GM12878 (cell line): ENCODE measurements at regions not wholly inside any gene's neighbourhood (a gene's known extent, or its start where the extent isn't known, plus 50 kb on each side); places are given as distances from the start of the nearest gene placed in this dataset.

Experiments
- ATAC-seq: fragments of 200-7000 bp; cut with Tn5 transposase; 3 replicates; pipeline ENCODE4 v1.9.1; 2020; ENCODE audit warnings: mild to moderate bottlenecking, moderate library complexity
- BruUV-seq: library from RNA; stranded (reverse); fragments of 400-500 nt; replicated peaks from 2 replicates; lab custom pipeline; 2021; lab: Mats Ljungman, UMichigan
- CTCF ChIA-PET: fragments of 300-600 bp; sonication (Branson Sonifier 250); formaldehyde crosslinking; extraction: SDS; loops from one replicate; lab custom pipeline; 2021; ENCODE audit warnings: inconsistent platforms; lab: Yijun Ruan, JAX
- POLR2A ChIA-PET: fragments of 350-600 bp; formaldehyde crosslinking; extraction: SDS; loops from one replicate; lab custom pipeline; 2021; ENCODE audit warnings: inconsistent platforms; lab: Charles Lee
- RAD21 ChIA-PET: fragments of 300-600 bp; sonication (Branson Sonifier 250); formaldehyde crosslinking; loops from one replicate; lab custom pipeline; 2023; ENCODE audit warnings: antibody characterized with exemption; ENCODE audit not compliant: unreplicated experiment; lab: Charles Lee
- SMC1A ChIA-PET: fragments of 300-600 bp; sonication (Branson Sonifier 250); formaldehyde crosslinking; loops from one replicate; lab custom pipeline; 2023; ENCODE audit not compliant: unreplicated experiment, uncharacterized antibody; lab: Charles Lee
- DNase-seq: peaks from one replicate; pipeline ENCODE4 v3.0.0-alpha.2; 2011; ENCODE audit warnings: low read depth, low spot score
- FAIRE-seq: peaks from 3 replicates; lab custom pipeline; 2011; peaks lifted over from hg19 to GRCh38; lab: Jason Lieb, UNC
- H2AFZ ChIP-seq: 2 replicates; pipeline ENCODE4 v1.6.0; 2011; ENCODE audit warnings: low read depth, low read length, control low read depth; ENCODE audit not compliant: control insufficient read depth
- H3K27ac ChIP-seq: 2 replicates; pipeline ENCODE4 v1.5.1; 2011; ENCODE audit warnings: control low read depth; ENCODE audit not compliant: control insufficient read depth, insufficient read depth
- H3K27me3 ChIP-seq, 2 experiments: replicated peaks in 1 of 2; 2 replicates each; pipeline versions ENCODE4 v1.6.0 to v1.6.1; 2011; ENCODE audit warnings: low read length in 1 of 2; ENCODE audit not compliant: control insufficient read depth in 2 of 2, insufficient read depth in 2 of 2
- H3K36me3 ChIP-seq, 2 experiments: 2 replicates each; pipeline ENCODE4 v1.5.1; 2011; ENCODE audit warnings: low read length in 1 of 2; ENCODE audit not compliant: control insufficient read depth in 2 of 2, insufficient read depth in 2 of 2
- H3K4me1 ChIP-seq: 2 replicates; pipeline ENCODE4 v1.6.1; 2011; ENCODE audit warnings: mild to moderate bottlenecking, low read length, moderate library complexity, mixed read lengths; ENCODE audit not compliant: control insufficient read depth, insufficient read depth
- H3K4me2 ChIP-seq: 2 replicates; pipeline ENCODE4 v1.6.0; 2011; ENCODE audit warnings: control low read depth; ENCODE audit not compliant: control insufficient read depth, insufficient read depth
- H3K4me3 ChIP-seq: fragments of 200-600 bp; sonication (generic); 2 replicates; pipeline ENCODE4 v1.5.1; 2016
- H3K79me2 ChIP-seq: 2 replicates; pipeline ENCODE4 v1.6.0; 2011; ENCODE audit warnings: low read length; ENCODE audit not compliant: control insufficient read depth, insufficient read depth
- H3K9ac ChIP-seq: 2 replicates; pipeline ENCODE4 v1.8.0; 2011; ENCODE audit warnings: low read length, control low read depth, mixed read lengths; ENCODE audit not compliant: control insufficient read depth, insufficient read depth
- H3K9me3 ChIP-seq: replicated peaks from 3 replicates; pipeline ENCODE4 v1.5.1; 2011; ENCODE audit warnings: mild to moderate bottlenecking, low read length; ENCODE audit not compliant: control insufficient read depth, insufficient read depth
- H4K20me1 ChIP-seq: 2 replicates; pipeline ENCODE4 v1.6.0; 2011; ENCODE audit not compliant: control insufficient read depth, insufficient read depth
- JUND ChIP-seq: IDR thresholded peaks from 2 replicates; pipeline ENCODE4 v1.6.1; 2012; ENCODE audit warnings: low read depth, mild to moderate bottlenecking, low read length, improper control_type of control experiment, moderate library complexity
- NR2C1 ChIP-seq: fragments of 450-650 bp; IDR thresholded peaks from 2 replicates; pipeline ENCODE4 v1.6.1; 2017; ENCODE audit warnings: antibody characterized with exemption, mild to moderate bottlenecking, moderate library complexity
- PAX5 ChIP-seq: IDR thresholded peaks from 2 replicates; pipeline ENCODE4 v1.6.1; 2011; ENCODE audit warnings: low read depth, low read length, borderline replicate concordance
- SIN3A ChIP-seq: IDR thresholded peaks from 2 replicates; pipeline ENCODE4 v1.6.1; 2012; ENCODE audit warnings: low read depth, low read length, improper control_type of control experiment
- ZZZ3 ChIP-seq: IDR thresholded peaks from 2 replicates; pipeline ENCODE4 v1.6.1; 2011; ENCODE audit warnings: low read depth; ENCODE audit not compliant: control insufficient read depth, insufficient read length
- WGBS: methylation state at CpG from one replicate; pipeline ENCODE4 v1.1.6; 2016; ENCODE audit warnings: low lambda C conversion rate; ENCODE audit not compliant: insufficient replicate concordance, insufficient coverage; ENCODE audit errors: missing lambda C conversion rate; 5-methylcytosine and 5-hydroxymethylcytosine counted together
- in situ Hi-C: fragments of 300-500 bp; cut with MboI; formaldehyde crosslinking; loops from 9 replicates; pipeline ENCODE4 v1.14.3; 2018; ENCODE audit warnings: mixed read lengths
- intact Hi-C: fragments of 100-400 bp; cut with micrococcal nuclease; formaldehyde crosslinking; loops from one replicate; pipeline ENCODE4 v1.14.2; 2022; ENCODE audit not compliant: unreplicated experiment
- TF ChIP-seq, protein P1 (sequence below): fragments of 450-650 bp; IDR thresholded peaks from 2 replicates; pipeline ENCODE4 v1.6.1; 2017; ENCODE audit warnings: low read depth, mild to moderate bottlenecking, moderate library complexity
- TF ChIP-seq, protein P2 (sequence below): fragments of 450-650 bp; IDR thresholded peaks from 2 replicates; pipeline ENCODE4 v1.6.1; 2016; ENCODE audit warnings: mild to moderate bottlenecking, moderate library complexity, borderline replicate concordance

DNA sequence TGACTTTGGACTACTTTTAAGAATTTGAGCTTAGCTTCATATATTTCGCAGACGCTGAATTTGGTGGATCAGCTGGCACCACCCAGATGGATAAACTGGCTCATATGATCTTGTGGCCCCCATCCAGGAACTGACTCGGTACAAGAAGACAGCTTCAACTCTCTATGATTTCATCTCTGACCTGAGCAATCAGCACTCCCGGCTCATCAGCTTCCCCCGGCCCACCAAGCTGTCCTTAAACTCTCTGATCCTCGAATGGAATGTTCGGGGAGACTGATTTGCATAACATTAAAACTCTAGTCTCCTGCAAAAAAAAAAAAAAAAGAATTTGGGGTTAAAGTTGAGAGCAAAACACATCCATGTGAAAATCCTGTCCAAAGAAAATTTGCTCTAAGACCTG lies 71.4 kb upstream of the IRS2 start:
- ChIA-PET RAD21 (no interaction called here), CTCF (interaction anchor here (0.7 kb wide), 1 partner anchor 291 kb away, joined by 3 read pairs; no protein-coding TSS in a partner anchor), POLR2A (interaction anchor here (0.7 kb wide), 1 partner anchor 59 kb away, joined by 4 read pairs; no protein-coding TSS in a partner anchor), SMC1A (no interaction called here)
- Histone ChIP-seq H2AFZ (no peak overlapping the region), H3K4me1 (no peaks in the 10 kb centered on the region), H4K20me1 (no peaks in the 10 kb centered on the region), H3K4me3 (no peak overlapping the region), H3K9me3 (no peaks in the 10 kb centered on the region), H3K27ac (no peak overlapping the region), H3K4me2 (no peak overlapping the region), H3K79me2 (no peaks in the 10 kb centered on the region), H3K27me3 (no peaks in the 10 kb centered on the region), H3K9ac (no peak overlapping the region), H3K36me3 (no peaks in the 10 kb centered on the region)
- FAIRE-seq = no peak
- TF ChIP-seq ZZZ3 (no peak), SIN3A (no peak), PAX5 (no peak), NR2C1 (no peak), JUND (no peak)
- TF ChIP-seq, protein P1, sequence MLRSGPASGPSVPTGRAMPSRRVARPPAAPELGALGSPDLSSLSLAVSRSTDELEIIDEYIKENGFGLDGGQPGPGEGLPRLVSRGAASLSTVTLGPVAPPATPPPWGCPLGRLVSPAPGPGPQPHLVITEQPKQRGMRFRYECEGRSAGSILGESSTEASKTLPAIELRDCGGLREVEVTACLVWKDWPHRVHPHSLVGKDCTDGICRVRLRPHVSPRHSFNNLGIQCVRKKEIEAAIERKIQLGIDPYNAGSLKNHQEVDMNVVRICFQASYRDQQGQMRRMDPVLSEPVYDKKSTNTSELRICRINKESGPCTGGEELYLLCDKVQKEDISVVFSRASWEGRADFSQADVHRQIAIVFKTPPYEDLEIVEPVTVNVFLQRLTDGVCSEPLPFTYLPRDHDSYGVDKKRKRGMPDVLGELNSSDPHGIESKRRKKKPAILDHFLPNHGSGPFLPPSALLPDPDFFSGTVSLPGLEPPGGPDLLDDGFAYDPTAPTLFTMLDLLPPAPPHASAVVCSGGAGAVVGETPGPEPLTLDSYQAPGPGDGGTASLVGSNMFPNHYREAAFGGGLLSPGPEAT = no peak
- TF ChIP-seq, protein P2, sequence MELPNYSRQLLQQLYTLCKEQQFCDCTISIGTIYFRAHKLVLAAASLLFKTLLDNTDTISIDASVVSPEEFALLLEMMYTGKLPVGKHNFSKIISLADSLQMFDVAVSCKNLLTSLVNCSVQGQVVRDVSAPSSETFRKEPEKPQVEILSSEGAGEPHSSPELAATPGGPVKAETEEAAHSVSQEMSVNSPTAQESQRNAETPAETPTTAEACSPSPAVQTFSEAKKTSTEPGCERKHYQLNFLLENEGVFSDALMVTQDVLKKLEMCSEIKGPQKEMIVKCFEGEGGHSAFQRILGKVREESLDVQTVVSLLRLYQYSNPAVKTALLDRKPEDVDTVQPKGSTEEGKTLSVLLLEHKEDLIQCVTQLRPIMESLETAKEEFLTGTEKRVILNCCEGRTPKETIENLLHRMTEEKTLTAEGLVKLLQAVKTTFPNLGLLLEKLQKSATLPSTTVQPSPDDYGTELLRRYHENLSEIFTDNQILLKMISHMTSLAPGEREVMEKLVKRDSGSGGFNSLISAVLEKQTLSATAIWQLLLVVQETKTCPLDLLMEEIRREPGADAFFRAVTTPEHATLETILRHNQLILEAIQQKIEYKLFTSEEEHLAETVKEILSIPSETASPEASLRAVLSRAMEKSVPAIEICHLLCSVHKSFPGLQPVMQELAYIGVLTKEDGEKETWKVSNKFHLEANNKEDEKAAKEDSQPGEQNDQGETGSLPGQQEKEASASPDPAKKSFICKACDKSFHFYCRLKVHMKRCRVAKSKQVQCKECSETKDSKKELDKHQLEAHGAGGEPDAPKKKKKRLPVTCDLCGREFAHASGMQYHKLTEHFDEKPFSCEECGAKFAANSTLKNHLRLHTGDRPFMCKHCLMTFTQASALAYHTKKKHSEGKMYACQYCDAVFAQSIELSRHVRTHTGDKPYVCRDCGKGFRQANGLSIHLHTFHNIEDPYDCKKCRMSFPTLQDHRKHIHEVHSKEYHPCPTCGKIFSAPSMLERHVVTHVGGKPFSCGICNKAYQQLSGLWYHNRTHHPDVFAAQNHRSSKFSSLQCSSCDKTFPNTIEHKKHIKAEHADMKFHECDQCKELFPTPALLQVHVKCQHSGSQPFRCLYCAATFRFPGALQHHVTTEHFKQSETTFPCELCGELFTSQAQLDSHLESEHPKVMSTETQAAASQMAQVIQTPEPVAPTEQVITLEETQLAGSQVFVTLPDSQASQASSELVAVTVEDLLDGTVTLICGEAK = no peak
- no peak for DNase-seq
- BruUV-seq = no TSS peak
- ATAC-seq = no peak
- in situ Hi-C loops = no loop called here
- intact Hi-C loops = no loop called here
- WGBS = 32% methylated on average over 7 of the region's 7 CpGs
